ENCODE measurements at regions not wholly inside any gene's neighbourhood (a gene's known extent, or its start where the extent isn't known, plus 50 kb on each side); places are given as distances from the start of the nearest gene placed in this dataset.

- no peak overlapping the region for H3K4me3 ChIP-seq (ENCODE audit: low read length)
- DNase-seq (ENCODE audit: low read depth) = peak; percentile 26
- TF ChIP-seq CTCF (conservative IDR thresholded peaks at IDR 0.05; ENCODE audit: low read length) = no peak
Measured at GRCh38 chr6:159099961-159100360, 55.2 kb upstream of the TAGAP start.

- H3K4me3 ChIP-seq (ENCODE audit: low read length) = no peak overlapping the region
- no peak for TF ChIP-seq CTCF (conservative IDR thresholded peaks at IDR 0.05; ENCODE audit: low read length)
- no peak for DNase-seq (ENCODE audit: low read depth)
Measured at GRCh38 chr6:159099276-159099675, 54.5 kb upstream of the TAGAP start.

GRCh38 chr6:159098636-159099106 lies 53.9 kb upstream of the TAGAP start:
- H3K4me3 ChIP-seq (ENCODE audit: low read length) = no peak overlapping the region
- no peak for DNase-seq (ENCODE audit: low read depth)
- TF ChIP-seq CTCF (conservative IDR thresholded peaks at IDR 0.05; ENCODE audit: low read length) = no peak

GRCh38 chr6:159097256-159097655 lies 52.5 kb upstream of the TAGAP start:
- no peak for DNase-seq (ENCODE audit: low read depth)
- no peak for TF ChIP-seq CTCF (conservative IDR thresholded peaks at IDR 0.05; ENCODE audit: low read length)
- H3K4me3 ChIP-seq (ENCODE audit: low read length) = no peak overlapping the region

GRCh38 chr6:159095616-159096015 lies 50.8 kb upstream of the TAGAP start:
- no peak for TF ChIP-seq CTCF (conservative IDR thresholded peaks at IDR 0.05; ENCODE audit: low read length)
- no peak for DNase-seq (ENCODE audit: low read depth)
- H3K4me3 ChIP-seq (ENCODE audit: low read length) = no peak overlapping the region

GRCh38 chr6:159094444-159095252 lies 49.9 kb upstream of the TAGAP start:
- no peak for TF ChIP-seq CTCF (conservative IDR thresholded peaks at IDR 0.05; ENCODE audit: low read length)
- no peak for DNase-seq (ENCODE audit: low read depth)
- H3K4me3 ChIP-seq (ENCODE audit: low read length) = no peak overlapping the region

All from AG10803 (cell line).